NCI-H69 (cell line): ENCODE measurements at regions not wholly inside any gene's neighbourhood (a gene's known extent, or its start where the extent isn't known, plus 50 kb on each side); places are given as distances from the start of the nearest gene placed in this dataset.
A peak's percentile ranks its signal among the peaks of the same experiment; 100 is the strongest.

Experiments
- DNase-seq: peaks from one replicate; lab custom pipeline; 2025; lab: John Stamatoyannopoulos, UW

DNA sequence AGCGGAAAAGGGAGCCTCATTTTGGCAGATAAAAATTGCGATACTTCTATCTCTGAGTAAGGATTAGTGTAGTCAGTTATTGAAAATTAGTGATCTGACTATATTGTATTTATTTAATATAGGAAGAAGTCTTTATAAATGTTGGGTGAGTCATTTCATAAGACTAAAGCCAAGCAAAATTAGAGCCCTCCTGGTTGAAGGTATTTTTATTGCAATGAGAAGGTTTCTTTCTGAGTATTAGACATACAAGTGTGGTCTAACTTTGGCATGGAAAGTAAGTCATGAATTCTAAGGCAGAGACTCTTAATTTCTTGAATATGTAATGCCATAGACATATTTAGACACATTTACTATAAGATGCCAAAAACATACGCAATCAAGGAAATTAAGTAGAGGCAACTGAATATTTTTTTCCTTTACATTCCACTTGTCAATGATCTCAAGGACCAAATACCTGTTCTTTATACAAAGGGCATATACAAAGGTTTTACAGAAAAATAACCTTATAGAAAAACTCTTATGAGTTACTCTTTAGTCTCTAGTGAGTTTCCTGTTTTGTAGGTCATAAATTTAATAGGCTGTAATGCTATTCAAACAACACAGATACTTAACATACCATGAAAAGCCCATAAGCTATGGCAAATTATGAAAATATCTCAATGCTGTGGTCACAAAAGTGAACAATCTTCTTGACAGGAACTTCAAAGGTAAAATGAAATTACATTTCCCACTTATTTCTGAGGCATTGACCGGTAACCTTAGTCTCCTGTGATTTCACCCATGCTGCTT lies 156.6 kb upstream of the BTG1 start:
- no peak for DNase-seq

DNA sequence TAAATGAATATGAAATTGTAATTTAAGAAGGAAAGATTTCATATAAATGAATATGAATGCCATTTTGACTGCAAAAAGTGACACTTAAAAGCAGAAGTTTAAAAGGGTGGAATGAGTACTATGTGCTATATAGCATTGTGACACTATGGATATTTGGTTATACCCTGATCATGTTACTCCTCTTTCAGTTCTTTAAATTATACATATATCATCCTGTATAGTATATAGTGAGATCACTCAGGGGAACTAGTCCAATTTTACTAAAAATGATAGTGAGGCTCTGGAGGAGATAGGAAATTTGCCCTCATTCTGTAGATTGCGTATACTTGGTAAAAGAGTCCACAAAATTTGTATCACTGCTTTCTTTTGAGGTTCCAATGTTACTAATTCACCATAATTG lies 155.7 kb upstream of the BTG1 start:
- no peak for DNase-seq

DNA sequence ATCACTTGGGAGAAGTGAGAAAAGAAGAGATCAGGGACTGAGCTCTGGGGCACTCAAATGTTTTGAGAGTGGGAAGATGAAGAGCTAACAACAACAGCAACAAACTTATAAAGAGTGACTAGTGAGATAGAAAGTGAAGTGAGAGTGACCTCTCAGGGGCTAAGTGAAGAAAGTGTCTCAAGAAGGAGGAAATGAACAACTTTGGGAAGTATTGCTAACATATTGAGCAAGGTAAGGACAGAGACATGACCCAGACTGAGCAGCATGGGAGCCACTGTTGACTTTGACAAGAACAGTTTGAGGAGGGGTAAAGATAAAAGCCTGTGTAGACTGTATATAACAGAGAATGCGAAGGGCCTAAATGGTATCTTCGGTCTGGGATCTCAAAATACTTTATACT lies 155.1 kb upstream of the BTG1 start:
- no peak for DNase-seq

DNA sequence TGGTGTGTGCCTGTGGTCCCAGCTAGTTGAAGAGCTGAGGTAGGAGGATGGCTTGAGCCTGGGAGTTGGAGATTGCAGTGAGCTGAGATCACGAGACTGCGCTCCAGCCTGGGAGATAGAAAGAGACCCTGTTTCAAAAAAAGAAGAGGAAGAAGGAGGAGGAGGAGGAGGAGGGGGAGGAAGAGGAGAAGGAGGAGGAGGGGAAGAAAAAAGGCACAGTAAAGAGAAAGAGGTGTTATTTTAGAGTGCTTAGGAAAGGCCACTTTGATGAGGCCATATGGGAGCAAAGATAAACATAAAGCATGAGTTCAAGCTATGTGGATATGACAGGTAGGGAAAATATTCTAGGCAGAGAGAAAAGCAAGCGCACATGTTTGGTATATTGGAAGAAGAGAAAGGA lies 154.1 kb upstream of the BTG1 start:
- no peak for DNase-seq

DNA sequence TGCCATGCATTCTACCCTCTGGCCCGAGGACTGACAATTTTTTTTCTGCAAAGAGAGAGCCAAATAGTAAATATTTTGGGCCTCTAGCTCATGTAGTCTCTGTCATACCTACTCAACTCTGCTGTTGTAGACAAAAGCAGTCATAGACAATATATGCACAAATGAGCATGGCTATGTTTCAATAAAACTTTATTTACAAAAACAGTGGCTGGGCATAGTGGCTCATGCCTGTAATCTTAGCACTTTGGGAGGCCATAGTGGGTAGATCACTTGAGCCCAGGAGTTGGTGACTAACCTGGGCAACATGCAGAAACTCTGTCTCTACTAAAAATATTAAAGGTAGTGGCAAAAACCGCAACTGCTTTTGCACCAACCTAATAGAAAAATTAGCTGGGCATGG lies 153.7 kb upstream of the BTG1 start:
- no peak for DNase-seq

DNA sequence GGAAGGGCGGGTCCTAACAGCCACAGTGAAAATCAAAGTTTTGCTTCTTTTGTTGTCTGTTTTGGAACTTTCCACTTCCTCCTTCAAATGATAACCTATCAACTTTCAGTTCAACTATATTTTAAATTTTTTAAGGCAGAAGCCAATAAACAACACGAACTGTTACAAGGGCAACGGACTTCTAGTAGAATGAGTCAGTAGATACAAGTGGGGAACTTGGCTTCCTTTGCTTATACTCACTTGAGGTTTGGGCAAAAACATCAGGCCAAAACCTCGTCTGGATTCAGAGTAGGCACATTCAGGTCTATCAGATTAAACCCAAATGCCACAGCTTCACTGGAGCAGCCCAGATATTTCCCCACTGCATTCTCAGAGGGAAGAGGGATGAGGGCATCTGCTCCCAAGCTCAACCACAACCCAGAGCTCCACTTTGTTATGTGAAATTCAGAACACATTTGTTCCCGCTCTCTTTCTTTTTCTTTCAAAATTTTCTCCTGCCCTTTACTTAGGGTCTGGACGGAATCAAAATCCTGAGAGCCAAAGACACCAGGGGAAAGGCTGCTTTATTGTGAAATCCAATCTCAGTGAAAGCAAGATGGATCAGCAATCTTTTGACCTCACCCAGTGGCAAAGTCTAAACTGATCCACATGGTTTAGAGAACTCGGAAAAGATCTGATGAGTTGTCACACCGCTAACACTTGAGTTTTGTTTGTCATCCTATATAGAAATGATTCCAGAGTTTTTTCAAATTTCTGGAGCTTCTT lies 152.5 kb upstream of the BTG1 start:
- DNase-seq: no peak

DNA sequence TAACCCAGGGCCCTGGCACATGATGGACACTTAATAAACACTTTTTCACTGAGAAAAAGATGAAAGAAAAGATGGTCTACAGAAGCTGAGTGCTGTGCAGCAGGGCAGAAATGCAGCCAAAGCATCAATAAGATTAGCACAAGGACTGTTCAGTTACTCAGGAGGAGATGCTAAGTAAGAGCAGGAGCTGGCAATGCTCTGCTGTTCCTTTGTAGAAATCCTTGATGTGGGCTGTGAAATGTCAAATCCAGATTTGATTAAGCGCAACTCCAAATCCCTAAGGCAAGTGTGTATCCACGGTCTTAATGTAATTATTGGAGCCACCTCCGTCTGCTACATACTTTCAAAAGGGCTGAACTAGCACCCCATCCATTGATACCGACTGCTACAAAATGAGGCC lies 151.8 kb upstream of the BTG1 start:
- no peak for DNase-seq

DNA sequence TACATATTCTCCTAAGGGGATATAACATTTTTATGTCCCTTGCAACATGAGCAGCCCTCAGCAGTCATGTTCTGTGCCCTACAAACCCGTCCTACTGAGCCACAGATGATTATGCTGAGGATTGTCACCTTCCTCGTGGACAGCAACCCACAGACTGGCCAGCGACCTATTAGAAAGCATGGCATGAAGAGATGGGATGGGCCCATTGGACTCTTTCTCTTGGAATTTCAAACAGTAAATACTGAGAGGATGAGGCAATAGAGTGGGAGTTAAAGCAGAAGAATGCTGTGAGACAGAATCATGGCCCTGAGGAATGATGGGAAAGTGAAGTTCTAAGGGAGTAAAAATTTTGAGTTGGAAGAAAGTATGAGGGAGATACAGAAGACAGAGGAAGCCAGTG lies 149.9 kb upstream of the BTG1 start:
- DNase-seq: no peak

DNA sequence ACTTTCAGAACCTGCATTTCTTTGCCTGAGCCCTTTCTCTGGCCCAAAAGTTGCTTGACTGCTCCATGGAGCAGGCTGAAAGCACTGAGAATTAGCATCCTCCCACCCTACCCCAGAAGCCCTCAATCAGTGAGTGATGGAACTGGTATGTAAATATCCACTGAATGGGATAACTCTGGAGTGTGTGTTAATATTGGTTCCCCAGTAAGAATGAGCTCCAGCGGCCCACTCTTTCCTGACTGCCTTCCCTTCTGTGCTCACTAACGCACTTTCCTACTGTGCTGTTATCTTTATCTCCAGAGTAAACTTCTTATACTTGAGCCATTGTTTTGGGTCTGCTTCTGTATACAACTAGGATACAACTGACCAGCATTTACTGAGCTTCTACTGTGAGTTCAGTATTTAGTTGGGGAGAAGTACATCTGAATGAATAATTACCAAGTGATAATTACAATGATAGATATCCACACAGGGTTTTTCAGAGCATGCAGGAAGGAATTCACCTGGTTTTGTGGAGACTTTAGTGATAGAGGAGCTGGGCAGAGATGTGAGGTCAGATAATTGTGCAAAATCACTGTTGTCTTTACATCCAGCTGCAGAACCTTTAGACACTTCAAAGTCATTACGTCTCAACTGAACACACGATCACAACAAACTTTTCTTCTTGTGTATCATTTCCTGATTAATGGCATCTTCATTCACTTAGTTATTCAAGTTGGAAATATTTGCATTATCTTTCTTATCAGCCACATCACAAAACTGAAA lies 149.2 kb upstream of the BTG1 start:
- no peak for DNase-seq

DNA sequence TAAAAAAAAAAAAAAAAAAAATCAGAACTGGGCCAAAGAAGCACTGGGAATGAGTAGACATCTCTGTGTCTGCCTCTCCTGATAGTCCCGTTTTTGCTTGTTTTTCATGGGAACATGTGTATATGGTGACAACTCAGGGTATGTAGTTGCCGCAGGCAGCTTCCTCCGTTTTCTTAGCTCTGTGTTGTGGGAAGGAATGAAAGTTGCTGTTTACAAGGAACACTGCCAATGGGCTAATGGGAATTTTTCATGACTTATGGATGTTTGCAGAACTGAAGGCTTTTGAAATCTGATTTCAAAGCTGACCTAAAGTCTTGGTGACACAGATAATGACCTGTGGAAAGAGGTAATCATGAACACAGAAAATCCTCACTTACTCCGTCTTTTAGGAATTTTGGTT lies 146.4 kb upstream of the BTG1 start:
- no peak for DNase-seq

DNA sequence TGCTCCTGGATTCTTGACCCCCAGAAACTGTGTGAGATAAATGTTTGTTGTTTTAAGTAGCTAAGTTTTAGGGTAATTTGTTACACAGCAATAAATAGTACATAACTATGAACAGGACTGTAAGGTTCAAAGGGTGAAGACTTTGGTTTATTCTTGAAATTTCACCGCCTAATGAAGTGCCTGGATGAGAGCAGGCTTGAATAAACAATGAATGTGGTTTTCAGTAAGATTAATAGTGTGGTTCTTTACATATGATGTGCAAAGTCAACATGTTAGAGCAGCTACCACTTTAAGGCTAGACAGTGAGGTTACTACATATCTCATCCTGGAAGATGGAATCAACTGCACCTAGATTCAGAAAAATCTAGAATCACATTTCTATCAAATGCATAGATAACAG lies 145.2 kb upstream of the BTG1 start:
- DNase-seq: peak; percentile 6

DNA sequence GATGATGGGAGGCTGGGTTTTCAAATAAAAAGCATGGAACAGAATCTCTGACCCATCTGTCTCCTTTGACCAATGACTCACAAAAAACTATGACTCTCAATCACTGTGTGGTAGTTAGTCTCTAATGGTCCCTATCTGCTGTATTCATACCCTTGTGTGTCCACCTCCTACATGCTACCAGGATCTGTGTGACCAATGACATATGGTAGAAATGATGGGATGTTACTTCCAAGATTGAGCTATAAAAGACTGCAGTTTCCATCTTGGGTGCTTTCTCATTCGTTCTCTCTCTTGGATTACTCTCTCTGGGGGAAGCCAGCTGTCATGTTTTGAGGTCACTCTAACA lies 144.7 kb upstream of the BTG1 start:
- DNase-seq: no peak

DNA sequence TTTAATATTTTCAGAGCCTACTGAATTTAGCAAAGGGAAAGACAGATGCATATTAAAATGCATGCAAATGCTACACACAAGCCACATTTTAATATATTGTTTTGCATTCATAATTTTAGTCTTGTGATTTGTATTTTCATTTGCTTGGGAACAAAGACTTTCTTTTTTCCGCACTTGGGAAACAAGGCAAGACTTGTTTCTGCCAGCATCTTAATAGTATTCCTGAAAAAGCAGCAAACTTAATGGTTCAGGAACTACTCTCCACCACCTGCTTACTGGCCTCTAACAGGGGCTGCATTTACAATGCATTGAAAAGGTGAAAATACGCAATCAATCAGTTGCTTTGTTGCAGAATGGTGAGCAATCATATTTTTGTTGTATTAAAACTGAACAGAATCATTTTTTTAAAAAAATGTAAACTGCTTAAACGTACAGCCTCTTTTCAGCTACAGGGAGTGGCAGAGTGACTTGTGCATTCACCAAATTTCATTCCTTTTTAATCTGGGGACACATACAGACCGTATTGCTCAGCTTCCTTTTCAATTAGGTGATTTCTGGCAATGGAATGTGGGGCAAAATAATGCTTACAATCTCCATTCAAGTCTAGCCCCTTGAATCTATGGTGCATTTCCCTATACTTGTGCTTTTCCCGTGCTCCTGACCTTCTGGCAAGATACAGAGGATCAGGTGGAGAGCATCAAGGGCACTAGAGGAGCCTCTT lies 144.1 kb upstream of the BTG1 start:
- DNase-seq: no peak

DNA sequence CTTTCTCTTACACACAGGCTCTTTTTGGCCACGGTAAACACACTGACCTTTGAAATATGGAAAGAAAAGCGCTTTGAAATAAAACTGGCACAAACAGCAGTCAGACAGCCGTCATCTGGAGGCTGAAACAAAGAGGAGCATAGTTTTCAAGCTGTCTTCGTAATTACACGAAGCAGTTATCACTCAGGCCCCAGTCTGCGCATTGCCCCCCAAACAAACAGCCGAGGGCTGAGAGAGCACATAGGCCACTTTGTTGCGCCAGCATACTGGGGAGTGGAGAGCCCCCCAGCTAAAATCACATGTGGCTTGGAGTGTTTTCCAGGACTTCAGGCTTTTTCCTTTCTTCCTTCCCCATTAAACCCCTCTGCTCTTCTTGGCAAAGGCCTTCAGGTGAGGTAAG lies 142.9 kb upstream of the BTG1 start:
- peak; percentile 32 for DNase-seq

DNA sequence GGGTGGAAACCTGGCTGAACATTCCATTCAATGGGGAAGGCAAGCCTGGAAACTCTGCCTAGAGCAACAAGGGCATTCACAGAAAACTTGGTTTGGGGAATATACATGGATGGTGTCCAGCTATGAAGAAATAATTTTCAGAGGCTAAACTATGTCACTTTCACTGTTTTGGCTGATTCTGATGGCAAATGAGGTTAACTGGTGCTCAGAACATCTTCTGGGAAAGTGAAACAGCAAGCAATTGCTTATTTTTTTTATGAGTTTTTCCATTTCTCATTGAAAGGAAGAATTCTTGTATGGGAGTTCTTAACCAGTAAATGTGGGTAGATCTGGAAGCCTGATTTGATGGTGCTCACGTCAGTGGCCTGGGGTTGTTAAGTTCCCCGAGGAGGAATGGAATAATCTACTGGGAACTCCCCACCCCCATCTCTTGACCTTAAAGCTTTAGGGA lies 132.8 kb upstream of the BTG1 start:
- DNase-seq: no peak

DNA sequence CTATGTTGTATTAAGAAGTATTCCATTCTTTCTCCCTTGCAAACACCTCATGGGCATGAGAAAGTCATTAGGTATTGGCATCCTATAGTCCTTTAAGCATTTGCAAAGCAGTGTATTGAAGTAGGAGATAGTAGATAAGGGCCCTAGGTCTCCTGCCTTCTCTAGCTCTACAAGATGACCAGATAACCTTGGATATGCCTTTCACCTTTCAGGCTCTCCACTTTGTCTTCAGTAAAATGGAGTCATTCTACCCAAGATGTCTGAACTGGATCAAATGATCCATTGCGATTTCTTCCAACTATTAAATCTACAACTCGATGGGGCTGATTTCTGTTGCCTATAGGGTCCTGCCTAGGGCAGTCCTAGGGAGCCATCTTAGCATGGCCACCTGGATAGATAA lies 132.1 kb upstream of the BTG1 start:
- DNase-seq: no peak

DNA sequence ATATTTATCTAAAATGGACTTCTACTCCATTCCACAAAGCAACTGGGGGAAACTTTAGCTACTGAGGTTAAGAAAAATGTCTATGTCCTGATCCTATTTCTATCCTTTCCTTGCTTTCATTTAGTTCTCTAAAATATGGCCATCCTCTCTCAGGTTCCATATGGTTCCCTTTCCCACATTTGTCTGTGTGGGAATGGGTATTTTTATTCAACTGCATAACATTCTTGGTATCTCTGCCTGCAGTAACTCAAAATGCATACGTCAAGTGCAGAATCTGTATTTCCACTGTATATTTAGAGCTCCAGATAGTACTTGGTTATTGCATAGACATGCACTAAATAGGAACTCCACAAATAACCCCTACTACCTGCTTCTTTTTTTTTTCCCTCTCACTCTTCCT lies 130.6 kb upstream of the BTG1 start:
- no peak for DNase-seq

DNA sequence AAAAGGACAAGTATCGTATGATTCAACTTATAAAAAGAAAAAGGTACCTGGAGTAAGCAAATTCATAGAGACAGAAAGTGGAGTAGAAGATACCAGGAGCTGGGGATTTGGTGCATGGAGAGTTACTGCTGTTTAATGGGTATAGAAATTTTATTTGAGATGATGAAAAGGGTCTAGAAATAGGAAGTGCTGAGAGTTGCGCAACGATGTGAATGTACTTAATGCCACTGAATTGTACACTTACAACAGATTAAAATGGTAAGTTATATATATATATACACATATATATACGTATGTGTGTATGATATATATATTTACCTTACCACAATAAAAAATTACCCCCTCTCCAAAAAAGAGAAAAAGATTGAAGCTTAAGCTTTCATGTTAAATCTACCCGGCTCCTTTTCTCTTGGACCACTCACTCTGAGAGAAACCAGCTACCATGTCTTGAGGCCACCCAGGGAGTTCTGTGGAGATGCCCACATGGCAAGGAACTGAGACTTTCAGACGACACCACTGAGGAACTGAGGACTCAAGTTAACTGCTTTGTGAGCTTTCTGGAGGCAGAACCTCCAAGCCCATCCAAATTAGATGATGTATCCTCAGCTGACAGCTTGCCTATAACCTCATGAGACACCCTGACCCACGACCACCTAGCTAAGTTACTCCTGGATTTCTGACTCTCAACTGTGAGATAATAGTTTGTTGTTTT lies 130.0 kb upstream of the BTG1 start:
- no peak for DNase-seq

DNA sequence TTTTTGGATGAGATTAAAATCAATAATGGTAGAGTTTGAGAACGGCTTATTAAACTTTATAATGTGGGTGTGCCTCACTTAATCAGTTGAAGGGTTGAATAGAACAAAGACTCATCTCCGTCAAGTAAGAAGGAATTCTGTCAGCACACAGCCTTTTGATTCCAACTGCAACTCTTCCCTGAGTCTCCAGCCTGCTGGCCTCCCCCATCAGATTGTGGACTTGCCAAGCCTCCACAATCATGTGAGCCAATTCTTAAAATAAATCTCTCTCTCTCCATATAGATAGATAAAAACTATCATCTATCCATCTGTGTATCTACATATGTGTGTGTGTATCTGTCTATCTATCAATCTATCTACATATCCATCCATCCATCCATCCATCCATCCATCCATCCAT lies 127.4 kb upstream of the BTG1 start:
- no peak for DNase-seq

DNA sequence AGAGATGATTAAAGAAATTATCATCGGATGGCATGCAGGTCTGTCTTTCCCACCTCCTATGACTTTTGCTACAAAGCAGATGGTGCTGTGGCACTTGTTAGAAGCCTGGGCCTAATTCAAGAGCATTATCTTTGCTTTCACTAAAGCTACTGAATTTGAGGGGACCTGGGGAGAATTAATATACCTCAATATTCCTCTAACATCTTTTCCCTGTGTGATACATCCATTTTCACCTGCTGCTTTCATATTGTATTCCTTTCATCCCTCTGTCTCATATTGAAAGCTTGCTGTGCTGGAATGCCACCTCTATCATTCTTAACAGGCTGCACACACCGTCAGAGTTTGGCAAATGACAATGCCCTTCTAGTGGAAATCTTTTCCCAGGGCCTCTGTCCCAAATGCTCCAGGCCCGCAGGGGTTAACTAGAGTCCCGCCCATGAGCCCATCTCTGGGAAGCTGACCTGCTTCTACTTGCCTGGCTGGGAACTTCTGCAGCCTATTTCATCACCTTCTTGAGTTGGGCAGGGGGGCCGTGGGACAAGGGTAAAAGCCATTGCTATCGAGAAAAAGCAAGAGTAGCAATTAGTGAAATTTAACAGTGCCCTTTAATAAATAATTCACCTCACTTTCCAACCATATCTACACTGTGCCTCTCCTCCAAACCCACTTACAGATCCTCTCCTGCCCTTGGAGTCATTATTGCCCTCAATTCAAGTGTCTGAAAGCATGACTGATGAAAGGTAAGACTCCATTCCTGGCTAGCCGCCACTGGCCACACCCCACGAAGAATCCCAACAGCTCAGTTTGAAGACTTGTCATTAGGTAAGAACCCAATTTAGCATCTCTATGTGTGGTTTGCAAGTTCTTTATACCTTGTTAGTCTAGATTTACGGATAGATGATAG lies 126.7 kb upstream of the BTG1 start:
- no peak for DNase-seq

DNA sequence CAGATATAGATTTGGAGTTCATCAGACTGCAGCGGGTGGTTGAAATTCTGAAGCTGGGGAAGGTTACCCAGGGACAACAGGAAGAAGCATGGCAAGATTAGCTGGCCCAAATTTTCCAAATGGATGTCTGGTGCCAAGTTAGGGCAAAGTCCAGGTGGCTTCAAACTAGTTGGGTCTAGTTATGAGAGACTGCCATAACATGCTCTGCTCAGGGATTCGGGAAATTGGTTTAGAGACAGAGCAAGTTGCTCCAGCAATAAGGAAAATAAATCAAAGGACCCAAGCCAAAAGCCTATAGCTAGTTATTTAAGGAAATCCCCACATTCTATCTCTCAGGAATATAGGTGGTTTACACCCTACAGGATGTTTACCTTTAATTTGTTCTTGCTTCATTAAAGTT lies 125.7 kb upstream of the BTG1 start:
- DNase-seq: no peak
